Cerebellar cortex (tissue), 1 donor: ENCODE measurements at regions not wholly inside any gene's neighbourhood (a gene's known extent, or its start where the extent isn't known, plus 50 kb on each side); places are given as distances from the start of the nearest gene placed in this dataset.

Source experiments
- DNase-seq: peaks from one replicate; pipeline ENCODE4 v3.0.0-alpha.2; 2015; ENCODE audit warnings: low spot score

GRCh38 chr3:34381243-34381642 is 582.8 kb downstream of the PDCD6IP start:
- no peak for DNase-seq

- no peak for DNase-seq
Observed at GRCh38 chr3:34382859-34383258, 584.4 kb downstream of the PDCD6IP start.

GRCh38 chr3:34386309-34386708 is 587.9 kb downstream of the PDCD6IP start:
- no peak for DNase-seq

GRCh38 chr3:34387826-34388564 is 589.6 kb downstream of the PDCD6IP start:
- peak; percentile 99 for DNase-seq

- DNase-seq = peak; percentile 32
Observed at GRCh38 chr3:34388830-34389229, 590.4 kb downstream of the PDCD6IP start.

GRCh38 chr3:34394978-34395748 is 596.7 kb downstream of the PDCD6IP start:
- no peak for DNase-seq

GRCh38 chr3:34396288-34396687 is 597.9 kb downstream of the PDCD6IP start:
- peak; percentile 22 for DNase-seq

GRCh38 chr3:34396956-34397355 is 598.5 kb downstream of the PDCD6IP start:
- no peak for DNase-seq

- DNase-seq = no peak
Observed at GRCh38 chr3:34399401-34399800, 601.0 kb downstream of the PDCD6IP start.

GRCh38 chr3:34405159-34405558 is 606.7 kb downstream of the PDCD6IP start:
- no peak for DNase-seq

GRCh38 chr3:34407281-34407680 is 608.9 kb downstream of the PDCD6IP start:
- no peak for DNase-seq

GRCh38 chr3:34408088-34408487 is 609.7 kb downstream of the PDCD6IP start:
- no peak for DNase-seq

- no peak for DNase-seq
Observed at GRCh38 chr3:34411596-34411995, 613.2 kb downstream of the PDCD6IP start.

- no peak for DNase-seq
Observed at GRCh38 chr3:34419801-34420200, 621.4 kb downstream of the PDCD6IP start.

- DNase-seq = no peak
Observed at GRCh38 chr3:34421762-34422161, 623.3 kb downstream of the PDCD6IP start.

- DNase-seq = peak; percentile 68
Observed at GRCh38 chr3:34439796-34440195, 641.4 kb downstream of the PDCD6IP start.

- no peak for DNase-seq
Observed at GRCh38 chr3:34444137-34444536, 645.7 kb downstream of the PDCD6IP start.

GRCh38 chr3:34449305-34449704 is 650.9 kb downstream of the PDCD6IP start:
- DNase-seq = no peak

- DNase-seq = no peak
Observed at GRCh38 chr3:34463414-34463813, 665.0 kb downstream of the PDCD6IP start.

- no peak for DNase-seq
Observed at GRCh38 chr3:34464646-34465045, 666.2 kb downstream of the PDCD6IP start.

GRCh38 chr3:34475851-34476250 is 677.4 kb downstream of the PDCD6IP start:
- DNase-seq = no peak

GRCh38 chr3:34483311-34483887 is 685.0 kb downstream of the PDCD6IP start:
- peak; percentile 5 for DNase-seq

- DNase-seq = no peak
Observed at GRCh38 chr3:34504366-34504765, 705.9 kb downstream of the PDCD6IP start.
